ENCODE measurements at regions not wholly inside any gene's neighbourhood (a gene's known extent, or its start where the extent isn't known, plus 50 kb on each side); places are given as distances from the start of the nearest gene placed in this dataset.

DNA sequence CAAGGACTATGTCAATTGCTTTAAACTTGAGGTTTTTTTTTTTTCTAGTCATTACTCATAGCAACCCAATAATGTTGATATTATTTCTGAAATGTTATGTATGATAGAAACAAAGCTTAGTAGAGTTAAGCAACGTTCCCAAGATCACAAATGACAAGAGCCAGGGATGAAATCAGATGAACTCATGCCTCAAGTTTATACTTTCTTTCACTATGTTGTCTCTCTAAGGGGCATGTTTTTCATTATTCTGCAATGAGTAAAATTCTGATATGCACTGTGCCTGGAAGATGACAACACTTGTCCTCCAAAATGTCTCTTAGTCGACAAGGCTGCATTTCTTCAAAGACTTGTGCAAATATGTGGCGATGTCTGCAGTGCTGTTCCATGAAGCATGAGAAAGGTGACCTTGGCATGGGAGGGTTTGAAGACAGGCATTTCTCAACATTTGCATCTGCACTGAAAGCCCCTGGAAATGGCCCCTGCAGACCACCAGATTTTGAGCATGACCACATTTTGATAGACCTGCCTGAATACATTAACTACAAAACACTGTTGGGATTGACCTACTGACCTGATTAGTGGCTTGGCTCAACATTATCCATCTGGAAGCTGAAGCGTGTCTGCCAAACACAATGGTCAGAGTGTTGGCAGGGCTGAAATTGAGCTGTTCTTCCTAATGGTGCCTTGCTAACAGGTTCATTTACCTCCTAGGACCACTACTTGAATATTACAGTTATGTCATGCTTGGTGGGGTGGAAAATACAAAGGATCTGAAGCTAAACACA lies 1027.5 kb downstream of the CDH11 start:
- H3K4me3 ChIP-seq (ENCODE audit: low read depth, low read length): no peak overlapping the region
- no peaks in the 10 kb centered on the region for H3K27me3 ChIP-seq (ENCODE audit: control insufficient read depth, insufficient read depth, low read length)
- FAIRE-seq: no peak
- DNase-seq (ENCODE audit: low read depth): no peak
- TF ChIP-seq, protein P1, sequence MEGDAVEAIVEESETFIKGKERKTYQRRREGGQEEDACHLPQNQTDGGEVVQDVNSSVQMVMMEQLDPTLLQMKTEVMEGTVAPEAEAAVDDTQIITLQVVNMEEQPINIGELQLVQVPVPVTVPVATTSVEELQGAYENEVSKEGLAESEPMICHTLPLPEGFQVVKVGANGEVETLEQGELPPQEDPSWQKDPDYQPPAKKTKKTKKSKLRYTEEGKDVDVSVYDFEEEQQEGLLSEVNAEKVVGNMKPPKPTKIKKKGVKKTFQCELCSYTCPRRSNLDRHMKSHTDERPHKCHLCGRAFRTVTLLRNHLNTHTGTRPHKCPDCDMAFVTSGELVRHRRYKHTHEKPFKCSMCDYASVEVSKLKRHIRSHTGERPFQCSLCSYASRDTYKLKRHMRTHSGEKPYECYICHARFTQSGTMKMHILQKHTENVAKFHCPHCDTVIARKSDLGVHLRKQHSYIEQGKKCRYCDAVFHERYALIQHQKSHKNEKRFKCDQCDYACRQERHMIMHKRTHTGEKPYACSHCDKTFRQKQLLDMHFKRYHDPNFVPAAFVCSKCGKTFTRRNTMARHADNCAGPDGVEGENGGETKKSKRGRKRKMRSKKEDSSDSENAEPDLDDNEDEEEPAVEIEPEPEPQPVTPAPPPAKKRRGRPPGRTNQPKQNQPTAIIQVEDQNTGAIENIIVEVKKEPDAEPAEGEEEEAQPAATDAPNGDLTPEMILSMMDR (IDR thresholded peaks at IDR 0.05; ENCODE audit: insufficient read depth, low read length, severe bottlenecking): no peak
- no peaks in the 10 kb centered on the region for H3K36me3 ChIP-seq (ENCODE audit: control insufficient read depth, insufficient read depth, low read length)

DNA sequence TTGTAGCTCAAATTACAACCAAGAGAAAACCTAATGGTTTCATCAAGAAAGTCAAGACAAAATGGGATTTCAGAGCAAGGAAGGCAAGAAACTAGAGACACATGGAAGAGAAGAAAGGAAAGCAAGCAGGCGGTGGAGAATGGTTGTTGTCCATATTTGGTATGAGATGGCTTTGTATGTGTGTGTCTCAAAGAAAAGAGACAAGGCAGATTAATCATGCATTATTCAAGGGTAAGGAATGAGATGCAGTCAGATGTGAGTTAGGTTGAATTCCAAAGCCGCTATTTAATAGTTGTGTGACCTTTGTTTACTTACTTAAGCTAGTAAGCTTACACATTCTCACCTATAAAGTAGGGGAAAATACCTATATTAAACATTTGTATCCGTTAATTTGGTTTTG lies 1029.6 kb downstream of the CDH11 start:
- Histone ChIP-seq H3K36me3 (ENCODE audit: control insufficient read depth, insufficient read depth, low read length) (no peaks in the 10 kb centered on the region), H3K27me3 (ENCODE audit: control insufficient read depth, insufficient read depth, low read length) (no peaks in the 10 kb centered on the region), H3K4me3 (ENCODE audit: low read depth, low read length) (no peak overlapping the region)
- TF ChIP-seq, protein P1 (IDR thresholded peaks at IDR 0.05; ENCODE audit: insufficient read depth, low read length, severe bottlenecking): no peak
- peak; percentile 96 for DNase-seq (ENCODE audit: low read depth)
- FAIRE-seq: no peak

DNA sequence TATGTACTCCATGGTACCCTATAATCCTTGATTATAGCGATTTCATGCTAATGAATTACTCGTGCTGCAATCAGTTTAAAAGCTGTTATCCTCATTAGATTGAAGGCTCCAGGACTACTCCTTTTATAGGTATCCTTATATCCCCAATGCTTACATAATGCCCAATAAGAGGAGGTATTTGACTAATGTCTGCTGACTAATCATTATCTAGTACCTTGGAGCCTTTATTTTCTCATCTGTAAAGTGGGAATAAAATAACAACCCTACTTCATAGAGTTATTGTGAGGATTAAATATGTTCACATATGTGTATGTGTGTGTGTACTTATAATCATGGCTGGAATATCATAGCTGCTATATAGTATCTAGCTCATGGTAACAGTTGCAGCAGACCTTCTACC lies 1031.5 kb downstream of the CDH11 start:
- no peak for DNase-seq (ENCODE audit: low read depth)
- Histone ChIP-seq H3K4me3 (ENCODE audit: low read depth, low read length) (no peak overlapping the region), H3K27me3 (ENCODE audit: control insufficient read depth, insufficient read depth, low read length) (no peaks in the 10 kb centered on the region), H3K36me3 (ENCODE audit: control insufficient read depth, insufficient read depth, low read length) (no peaks in the 10 kb centered on the region)
- no peak for FAIRE-seq
- TF ChIP-seq, protein P1 (IDR thresholded peaks at IDR 0.05; ENCODE audit: insufficient read depth, low read length, severe bottlenecking): no peak

DNA sequence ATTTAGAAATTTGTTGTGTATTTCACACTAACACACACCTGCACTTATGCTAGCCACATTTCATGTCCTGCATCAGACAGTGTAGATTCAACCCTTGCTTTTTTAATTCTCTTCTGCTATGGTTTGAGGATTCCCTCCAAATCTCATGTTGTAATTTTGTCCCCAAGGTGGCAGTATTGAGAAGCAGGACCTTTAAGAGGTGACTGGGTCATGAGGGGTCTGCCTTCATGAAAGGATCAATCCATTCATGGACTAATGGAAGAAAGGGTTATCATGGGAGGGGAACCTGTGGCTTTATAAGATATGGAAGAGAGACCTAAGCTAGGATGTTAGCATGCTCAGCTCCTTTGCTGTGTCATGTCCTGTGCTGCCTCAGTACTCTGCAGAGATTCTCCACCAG lies 1032.2 kb downstream of the CDH11 start:
- H3K4me3 ChIP-seq (ENCODE audit: low read depth, low read length): no peak overlapping the region
- no peaks in the 10 kb centered on the region for H3K27me3 ChIP-seq (ENCODE audit: control insufficient read depth, insufficient read depth, low read length)
- TF ChIP-seq, protein P1 (IDR thresholded peaks at IDR 0.05; ENCODE audit: insufficient read depth, low read length, severe bottlenecking): peak; percentile 46
- peak; percentile 41 for DNase-seq (ENCODE audit: low read depth)
- H3K36me3 ChIP-seq (ENCODE audit: control insufficient read depth, insufficient read depth, low read length): no peaks in the 10 kb centered on the region
- FAIRE-seq: no peak

DNA sequence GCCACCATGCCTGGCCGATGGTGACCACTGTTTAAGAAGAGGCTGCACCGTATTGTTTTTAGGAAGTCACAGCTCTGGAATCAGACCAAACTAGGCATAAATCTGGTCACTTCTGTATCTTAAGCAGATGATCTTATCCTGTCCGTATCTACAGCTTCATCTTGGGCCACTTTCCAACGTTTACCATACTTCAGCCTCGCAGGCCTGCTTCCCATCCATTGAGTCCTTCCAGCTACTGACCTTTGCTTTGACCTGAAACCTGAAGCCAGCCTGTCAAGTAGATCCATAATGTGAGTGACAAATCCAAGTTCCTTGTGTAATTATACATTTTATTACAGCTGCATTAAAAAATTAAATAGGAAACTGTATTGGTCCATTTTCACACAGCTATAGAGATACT lies 1033.0 kb downstream of the CDH11 start:
- peak; percentile 64 for FAIRE-seq

More for the DNA sequence above, 1033.0 kb downstream of the CDH11 start:
- TF ChIP-seq, protein P1 (IDR thresholded peaks at IDR 0.05; ENCODE audit: insufficient read depth, low read length, severe bottlenecking): no peak
- Histone ChIP-seq H3K4me3 (ENCODE audit: low read depth, low read length) (no peak overlapping the region), H3K36me3 (ENCODE audit: control insufficient read depth, insufficient read depth, low read length) (no peaks in the 10 kb centered on the region), H3K27me3 (ENCODE audit: control insufficient read depth, insufficient read depth, low read length) (no peaks in the 10 kb centered on the region)
- no peak for DNase-seq (ENCODE audit: low read depth)

All from bronchial epithelial cell (primary cell).